ENCODE measurements at regions not wholly inside any gene's neighbourhood (a gene's known extent, or its start where the extent isn't known, plus 50 kb on each side); places are given as distances from the start of the nearest gene placed in this dataset.

GRCh38 chr13:40285634-40286033 lies 380.8 kb downstream of the FOXO1 start:
- no peak for TF ChIP-seq CTCF (IDR thresholded peaks at IDR 0.05)
- no peak for TF ChIP-seq POLR2A (IDR thresholded peaks at IDR 0.05)

All from right lobe of liver (tissue), 4 donors.